ENCODE measurements at regions not wholly inside any gene's neighbourhood (a gene's known extent, or its start where the extent isn't known, plus 50 kb on each side); places are given as distances from the start of the nearest gene placed in this dataset.

DNA sequence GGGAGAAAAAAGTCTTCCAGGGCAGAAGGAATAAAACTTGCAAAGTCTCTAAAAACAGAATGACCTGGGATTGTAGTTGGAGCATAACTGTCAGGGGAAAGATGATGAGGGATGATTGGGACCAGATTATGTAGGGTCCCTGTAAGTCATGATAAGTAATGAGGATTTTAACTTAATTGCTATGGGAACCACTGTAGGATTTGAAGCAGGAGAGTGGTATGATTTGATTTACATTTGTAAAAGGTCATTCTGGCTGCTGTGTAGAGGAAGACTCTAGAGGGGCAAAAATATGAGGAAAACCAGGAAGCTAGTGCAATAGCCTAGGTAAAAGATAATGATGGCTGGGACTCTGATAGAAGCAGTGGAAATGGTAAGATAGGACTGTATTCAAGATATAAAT is 900.2 kb downstream of the DIAPH3 start:
- no peak for ATAC-seq
- intact Hi-C loops (cut with DNase I) = no loop called here

DNA sequence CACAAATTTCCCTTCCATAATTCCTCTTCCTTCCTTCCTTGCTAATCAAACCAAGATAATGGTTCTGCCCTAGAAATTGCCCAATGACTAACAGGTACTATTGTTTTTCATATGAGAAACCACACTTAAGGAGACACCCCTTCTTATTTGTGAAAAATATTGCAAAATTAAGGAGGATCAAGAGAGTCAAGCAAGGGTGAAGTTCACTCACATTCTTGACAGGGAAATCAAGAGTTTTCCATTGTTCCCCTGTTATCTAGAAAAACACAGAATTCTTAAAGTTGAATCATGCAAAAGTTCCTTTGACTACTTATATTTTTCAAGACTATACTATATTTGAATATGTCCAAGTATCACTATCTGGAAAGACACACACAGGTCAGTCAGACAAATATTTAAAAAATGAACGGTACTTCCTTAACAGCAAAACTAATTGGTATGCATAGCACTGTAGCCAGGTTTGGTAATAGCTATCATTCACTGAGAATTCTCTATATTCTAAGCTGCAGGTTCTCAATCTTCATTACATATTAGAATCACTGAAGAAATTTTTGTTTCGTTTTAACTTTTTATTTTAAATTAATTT is 897.2 kb downstream of the DIAPH3 start:
- Histone ChIP-seq H3K36me3 (ENCODE audit: insufficient read depth in 1 of 2, low read depth in 1 of 2) (no peaks in the 10 kb centered on the region), H3K4me1 (no peaks in the 10 kb centered on the region), H3K27ac (no peak overlapping the region), H3K27me3 (ENCODE audit: insufficient read depth in 3 of 3, low read length in 2 of 3) (no peaks in the 10 kb centered on the region), H3K9me3 (no peaks in the 10 kb centered on the region), H3K4me3 (no peak overlapping the region)
- intact Hi-C loops (cut with DNase I) = no loop called here
- 54 to 61% (median 59%) methylated on average over 2 of the region's 2 CpGs for WGBS, 3 donors
- DNase-seq (no peak), ATAC-seq (no peak)
- TF ChIP-seq, protein P1, sequence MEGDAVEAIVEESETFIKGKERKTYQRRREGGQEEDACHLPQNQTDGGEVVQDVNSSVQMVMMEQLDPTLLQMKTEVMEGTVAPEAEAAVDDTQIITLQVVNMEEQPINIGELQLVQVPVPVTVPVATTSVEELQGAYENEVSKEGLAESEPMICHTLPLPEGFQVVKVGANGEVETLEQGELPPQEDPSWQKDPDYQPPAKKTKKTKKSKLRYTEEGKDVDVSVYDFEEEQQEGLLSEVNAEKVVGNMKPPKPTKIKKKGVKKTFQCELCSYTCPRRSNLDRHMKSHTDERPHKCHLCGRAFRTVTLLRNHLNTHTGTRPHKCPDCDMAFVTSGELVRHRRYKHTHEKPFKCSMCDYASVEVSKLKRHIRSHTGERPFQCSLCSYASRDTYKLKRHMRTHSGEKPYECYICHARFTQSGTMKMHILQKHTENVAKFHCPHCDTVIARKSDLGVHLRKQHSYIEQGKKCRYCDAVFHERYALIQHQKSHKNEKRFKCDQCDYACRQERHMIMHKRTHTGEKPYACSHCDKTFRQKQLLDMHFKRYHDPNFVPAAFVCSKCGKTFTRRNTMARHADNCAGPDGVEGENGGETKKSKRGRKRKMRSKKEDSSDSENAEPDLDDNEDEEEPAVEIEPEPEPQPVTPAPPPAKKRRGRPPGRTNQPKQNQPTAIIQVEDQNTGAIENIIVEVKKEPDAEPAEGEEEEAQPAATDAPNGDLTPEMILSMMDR (IDR thresholded peaks at IDR 0.05) = no peak

More for the DNA sequence above, 900.2 kb downstream of the DIAPH3 start:
- H3K27ac ChIP-seq = no peak overlapping the region
- no peaks in the 10 kb centered on the region for H3K4me1 ChIP-seq
- H3K36me3 ChIP-seq (ENCODE audit: insufficient read depth in 1 of 2, low read depth in 1 of 2) = no peaks in the 10 kb centered on the region
- no peak for DNase-seq
- no peaks in the 10 kb centered on the region for H3K9me3 ChIP-seq
- TF ChIP-seq, protein P1 (IDR thresholded peaks at IDR 0.05) = no peak
- no peaks in the 10 kb centered on the region for H3K27me3 ChIP-seq (ENCODE audit: insufficient read depth in 3 of 3, low read length in 2 of 3)
- no peak overlapping the region for H3K4me3 ChIP-seq

DNA sequence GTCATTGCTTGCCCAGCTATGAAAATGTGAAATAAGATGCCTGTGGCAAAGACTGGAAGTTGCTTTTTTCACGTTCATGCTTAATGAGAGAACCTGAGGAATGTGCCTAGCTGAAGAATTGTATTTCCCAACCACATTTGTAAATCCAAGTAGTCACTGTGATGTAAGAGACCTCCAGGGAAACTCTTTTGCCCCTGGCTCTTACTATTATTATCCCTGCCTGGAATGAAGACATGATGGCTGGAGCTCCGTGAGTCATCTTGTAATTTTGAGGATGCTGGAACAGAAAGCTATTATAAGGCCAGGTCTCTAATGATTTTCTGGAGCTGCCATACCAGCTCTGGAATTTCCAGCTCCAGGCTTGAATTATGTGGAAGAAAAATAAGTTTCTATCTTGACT is 894.3 kb downstream of the DIAPH3 start:
- H3K36me3 ChIP-seq (ENCODE audit: insufficient read depth in 1 of 2, low read depth in 1 of 2) = no peaks in the 10 kb centered on the region
- H3K4me1 ChIP-seq = no peaks in the 10 kb centered on the region
- intact Hi-C loops (cut with DNase I) = no loop called here
- H3K9me3 ChIP-seq = no peaks in the 10 kb centered on the region
- TF ChIP-seq, protein P1 (IDR thresholded peaks at IDR 0.05) = no peak
- 42 to 53% (median 51%) methylated on average over 2 of the region's 2 CpGs for WGBS, 3 donors
- no peak for DNase-seq
- no peak for ATAC-seq
- no peaks in the 10 kb centered on the region for H3K27me3 ChIP-seq (ENCODE audit: insufficient read depth in 3 of 3, low read length in 2 of 3)
- H3K27ac ChIP-seq = no peak overlapping the region
- H3K4me3 ChIP-seq = no peak overlapping the region

DNA sequence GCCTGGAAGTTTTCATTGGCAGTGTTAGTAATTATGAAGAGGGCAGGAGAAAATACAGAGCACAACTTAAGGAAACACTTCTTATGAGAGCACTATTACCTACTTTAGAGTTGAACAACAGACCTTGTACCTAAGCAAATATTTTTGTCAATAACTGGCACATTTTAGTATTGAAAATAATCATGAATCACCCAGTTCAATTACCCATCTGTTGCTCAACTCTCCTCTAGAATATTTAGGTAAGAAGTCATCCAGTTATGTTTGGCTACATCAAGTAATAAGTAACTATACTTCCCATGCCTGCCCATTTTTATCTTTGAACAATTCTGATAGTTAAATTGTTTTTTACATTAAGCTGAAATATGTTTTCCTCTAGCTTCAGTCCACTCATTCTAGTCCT is 893.4 kb downstream of the DIAPH3 start:
- DNase-seq (no peak), ATAC-seq (no peak)
- TF ChIP-seq, protein P1 (IDR thresholded peaks at IDR 0.05) = no peak
- no peaks in the 10 kb centered on the region for H3K36me3 ChIP-seq (ENCODE audit: insufficient read depth in 1 of 2, low read depth in 1 of 2)
- H3K4me1 ChIP-seq = no peaks in the 10 kb centered on the region
- H3K4me3 ChIP-seq = no peak overlapping the region
- H3K27ac ChIP-seq = no peak overlapping the region
- intact Hi-C loops (cut with DNase I) = no loop called here
- H3K27me3 ChIP-seq (ENCODE audit: insufficient read depth in 3 of 3, low read length in 2 of 3) = no peaks in the 10 kb centered on the region
- H3K9me3 ChIP-seq = no peaks in the 10 kb centered on the region

Data from psoas muscle (tissue), 7 donors.